ENCODE measurements at regions not wholly inside any gene's neighbourhood (a gene's known extent, or its start where the extent isn't known, plus 50 kb on each side); places are given as distances from the start of the nearest gene placed in this dataset.
A peak's percentile ranks its signal among the peaks of the same experiment; 100 is the strongest.

DNA sequence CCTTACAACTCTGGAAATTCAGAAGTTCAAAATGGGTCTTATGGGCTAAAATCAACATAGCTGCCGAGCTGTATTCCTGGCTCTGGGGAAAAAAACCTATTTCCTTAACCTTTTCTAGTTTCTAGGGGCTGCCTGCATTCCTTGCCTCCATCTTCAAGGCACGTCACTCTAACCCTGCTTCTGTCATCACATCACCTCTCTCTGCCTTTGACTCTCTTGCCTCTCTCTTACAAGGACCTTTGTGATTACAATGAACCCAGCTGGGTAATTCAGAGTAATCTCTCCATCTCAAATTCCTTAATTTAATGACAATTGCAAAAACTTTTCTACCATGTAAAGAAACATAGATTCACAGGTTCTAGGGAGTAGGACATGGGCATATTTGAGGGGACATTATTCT is 103.1 kb upstream of the SMC2 start:
- H3K27me3 ChIP-seq (ENCODE audit: control insufficient read depth, insufficient read depth, low read length), result no peaks in the 10 kb centered on the region
- H3K4me1 ChIP-seq (ENCODE audit: control insufficient read depth in 2 of 3, insufficient read depth in 2 of 3, low read depth in 1 of 3, low read length in 3 of 3), result no peaks in the 10 kb centered on the region
- no peaks in the 10 kb centered on the region for H3K36me3 ChIP-seq (ENCODE audit: control insufficient read depth in 2 of 3, insufficient read depth in 3 of 3, low read length in 3 of 3)
- intact Hi-C loops (cut with DNase I), result no loop called here
- no peaks in the 10 kb centered on the region for H3K9me3 ChIP-seq (ENCODE audit: control insufficient read depth in 2 of 3, insufficient read depth in 1 of 3, low read length in 3 of 3)
- DNase-seq, result no peak
- H3K27ac ChIP-seq (ENCODE audit: low read depth in 2 of 2, low read length in 2 of 2), result no peak overlapping the region
- FAIRE-seq, result no peak
- no peak for TF ChIP-seq CTCF (IDR thresholded peaks at IDR 0.05; ENCODE audit: borderline replicate concordance, extremely low read depth, insufficient read depth)
- no peak overlapping the region for H3K9ac ChIP-seq (ENCODE audit: low read length in 3 of 3)
- H3K4me3 ChIP-seq (ENCODE audit: low read length in 3 of 3), result no peak overlapping the region

DNA sequence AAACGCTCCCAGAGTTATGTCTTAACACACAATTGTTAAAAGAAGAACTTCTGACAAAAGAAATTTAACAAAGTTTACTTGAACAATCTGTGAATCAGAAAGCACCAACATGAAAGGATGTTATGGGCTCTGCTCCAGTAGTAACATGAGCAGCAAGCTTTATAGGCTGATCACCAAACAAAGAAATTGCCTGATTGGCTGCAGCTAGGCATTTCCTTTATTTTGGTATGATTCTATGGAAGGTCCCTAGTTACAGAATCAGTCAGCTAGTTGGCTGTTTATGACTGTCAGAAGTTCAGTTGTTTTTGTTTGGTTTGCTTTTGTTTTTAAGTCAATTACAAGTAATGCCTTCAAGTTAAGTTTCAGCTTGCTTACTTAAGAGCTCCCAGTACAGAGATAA is 102.4 kb upstream of the SMC2 start:
- no peak for TF ChIP-seq CTCF (IDR thresholded peaks at IDR 0.05; ENCODE audit: borderline replicate concordance, extremely low read depth, insufficient read depth)
- no peaks in the 10 kb centered on the region for H3K27me3 ChIP-seq (ENCODE audit: control insufficient read depth, insufficient read depth, low read length)
- DNase-seq, result peak in 2 of 5 donors; percentile 25 to 73
- H3K27ac ChIP-seq (ENCODE audit: low read depth in 2 of 2, low read length in 2 of 2), result no peak overlapping the region
- no peak overlapping the region for H3K4me3 ChIP-seq (ENCODE audit: low read length in 3 of 3)
- no peak overlapping the region for H3K9ac ChIP-seq (ENCODE audit: low read length in 3 of 3)
- no peaks in the 10 kb centered on the region for H3K36me3 ChIP-seq (ENCODE audit: control insufficient read depth in 2 of 3, insufficient read depth in 3 of 3, low read length in 3 of 3)
- H3K4me1 ChIP-seq (ENCODE audit: control insufficient read depth in 2 of 3, insufficient read depth in 2 of 3, low read depth in 1 of 3, low read length in 3 of 3), result no peaks in the 10 kb centered on the region
- intact Hi-C loops (cut with DNase I), result no loop called here
- FAIRE-seq, result no peak
- no peaks in the 10 kb centered on the region for H3K9me3 ChIP-seq (ENCODE audit: control insufficient read depth in 2 of 3, insufficient read depth in 1 of 3, low read length in 3 of 3)

DNA sequence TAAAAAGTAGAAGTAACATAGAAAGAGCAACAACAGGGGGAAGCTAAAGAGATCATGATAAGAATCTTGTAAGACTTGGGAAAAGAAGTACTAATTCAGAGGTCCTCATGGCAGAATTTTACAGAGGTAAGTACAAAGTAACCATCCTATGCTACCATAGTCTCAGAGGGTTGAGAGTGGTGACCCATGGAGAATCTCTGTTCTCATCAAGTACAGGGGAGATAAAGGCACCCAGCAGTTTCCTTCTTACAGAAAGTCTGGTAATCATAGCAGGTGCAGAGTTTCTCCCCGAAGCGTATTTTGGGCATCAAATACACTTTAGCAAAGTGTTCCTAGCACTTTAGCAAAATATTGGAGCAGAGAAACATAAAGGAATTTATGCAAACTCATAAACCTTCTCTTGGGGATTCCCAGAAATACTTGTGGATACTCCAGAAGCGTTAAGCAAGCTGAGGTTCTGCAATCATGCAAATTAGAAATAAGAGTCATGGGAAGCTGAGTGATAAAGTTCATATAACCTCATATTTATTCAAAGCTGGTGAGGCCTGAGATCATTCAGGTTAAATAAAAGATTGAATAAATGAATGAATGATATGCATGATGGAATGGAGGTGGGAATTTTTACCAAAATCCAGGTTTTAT is 101.0 kb upstream of the SMC2 start:
- intact Hi-C loops (cut with DNase I), result no loop called here
- no peaks in the 10 kb centered on the region for H3K9me3 ChIP-seq (ENCODE audit: control insufficient read depth in 2 of 3, insufficient read depth in 1 of 3, low read length in 3 of 3)
- no peak overlapping the region for H3K9ac ChIP-seq (ENCODE audit: low read length in 3 of 3)
- H3K27ac ChIP-seq (ENCODE audit: low read depth in 2 of 2, low read length in 2 of 2), result no peak overlapping the region
- H3K4me1 ChIP-seq (ENCODE audit: control insufficient read depth in 2 of 3, insufficient read depth in 2 of 3, low read depth in 1 of 3, low read length in 3 of 3), result no peaks in the 10 kb centered on the region
- H3K36me3 ChIP-seq (ENCODE audit: control insufficient read depth in 2 of 3, insufficient read depth in 3 of 3, low read length in 3 of 3), result no peaks in the 10 kb centered on the region
- H3K4me3 ChIP-seq (ENCODE audit: low read length in 3 of 3), result no peak overlapping the region
- DNase-seq (no peak), FAIRE-seq (no peak)
- no peaks in the 10 kb centered on the region for H3K27me3 ChIP-seq (ENCODE audit: control insufficient read depth, insufficient read depth, low read length)
- no peak for TF ChIP-seq CTCF (IDR thresholded peaks at IDR 0.05; ENCODE audit: borderline replicate concordance, extremely low read depth, insufficient read depth)

DNA sequence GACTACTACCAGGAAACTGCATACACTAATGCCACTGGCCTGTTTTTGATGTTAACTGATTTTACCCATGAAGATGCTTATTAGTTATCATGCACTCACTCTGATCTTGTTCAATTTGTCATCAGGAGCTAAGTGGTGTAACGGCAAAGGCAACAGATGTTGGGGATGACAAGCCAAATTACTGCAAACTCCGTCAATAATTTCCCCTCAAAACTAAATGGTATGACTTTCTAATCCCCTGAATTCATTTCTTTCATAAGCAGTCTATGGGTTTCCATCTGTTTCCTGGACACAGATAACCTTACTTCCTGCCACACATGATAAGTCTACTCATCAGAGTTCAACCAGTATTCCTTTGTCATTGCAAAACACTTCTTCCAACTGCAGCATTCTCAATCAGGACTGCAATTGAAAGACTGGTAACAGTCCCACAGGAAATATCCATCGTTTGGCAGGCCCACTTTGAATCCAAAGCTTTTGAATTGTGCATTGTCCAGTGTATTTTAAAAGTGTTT is 96.2 kb upstream of the SMC2 start:
- Histone ChIP-seq H3K9me3 (ENCODE audit: control insufficient read depth in 2 of 3, insufficient read depth in 1 of 3, low read length in 3 of 3) (no peaks in the 10 kb centered on the region), H3K27me3 (ENCODE audit: control insufficient read depth, insufficient read depth, low read length) (no peaks in the 10 kb centered on the region), H3K9ac (ENCODE audit: low read length in 3 of 3) (no peak overlapping the region), H3K36me3 (ENCODE audit: control insufficient read depth in 2 of 3, insufficient read depth in 3 of 3, low read length in 3 of 3) (no peaks in the 10 kb centered on the region), H3K4me3 (ENCODE audit: low read length in 3 of 3) (no peak overlapping the region), H3K27ac (ENCODE audit: low read depth in 2 of 2, low read length in 2 of 2) (no peak overlapping the region), H3K4me1 (ENCODE audit: control insufficient read depth in 2 of 3, insufficient read depth in 2 of 3, low read depth in 1 of 3, low read length in 3 of 3) (no peaks in the 10 kb centered on the region)
- no peak for FAIRE-seq
- no peak for DNase-seq
- TF ChIP-seq CTCF (IDR thresholded peaks at IDR 0.05; ENCODE audit: borderline replicate concordance, extremely low read depth, insufficient read depth), result no peak
- intact Hi-C loops (cut with DNase I), result no loop called here

All from kidney (tissue), 13 donors.